Activated CD4-positive, alpha-beta T cell treated with anti-CD3 and anti-CD28 coated beads, Interleukin-2, amount 10 ng/mL, durations not matched to agents 24 days and 14 days (primary cell): ENCODE measurements at regions not wholly inside any gene's neighbourhood (a gene's known extent, or its start where the extent isn't known, plus 50 kb on each side); places are given as distances from the start of the nearest gene placed in this dataset.

Experiments used
- DNase-seq: peaks from one replicate; pipeline ENCODE4 v3.0.0; 2022
- H3K27ac Mint-ChIP-seq: one replicate; pipeline ENCODE4 v1.8.0; 2022; ENCODE audit warnings: mild to moderate bottlenecking, mixed read lengths
- H3K27me3 Mint-ChIP-seq: one replicate; pipeline ENCODE4 v1.8.0; 2022; ENCODE audit warnings: mixed read lengths
- H3K36me3 Mint-ChIP-seq: one replicate; pipeline ENCODE4 v1.8.0; 2022; ENCODE audit warnings: low read depth, mild to moderate bottlenecking, mixed read lengths
- H3K4me1 Mint-ChIP-seq: one replicate; pipeline ENCODE4 v1.8.0; 2021; ENCODE audit warnings: mixed read lengths
- H3K4me3 Mint-ChIP-seq: one replicate; pipeline ENCODE4 v1.8.0; 2022; ENCODE audit warnings: mild to moderate bottlenecking, moderate library complexity, mixed read lengths
- H3K9me3 Mint-ChIP-seq: one replicate; pipeline ENCODE4 v1.8.0; 2021; ENCODE audit warnings: mixed read lengths
- intact Hi-C: fragments of 100-400 bp; cut with micrococcal nuclease; formaldehyde crosslinking; loops from one replicate; pipeline ENCODE4 v1.15.1; 2023

DNA sequence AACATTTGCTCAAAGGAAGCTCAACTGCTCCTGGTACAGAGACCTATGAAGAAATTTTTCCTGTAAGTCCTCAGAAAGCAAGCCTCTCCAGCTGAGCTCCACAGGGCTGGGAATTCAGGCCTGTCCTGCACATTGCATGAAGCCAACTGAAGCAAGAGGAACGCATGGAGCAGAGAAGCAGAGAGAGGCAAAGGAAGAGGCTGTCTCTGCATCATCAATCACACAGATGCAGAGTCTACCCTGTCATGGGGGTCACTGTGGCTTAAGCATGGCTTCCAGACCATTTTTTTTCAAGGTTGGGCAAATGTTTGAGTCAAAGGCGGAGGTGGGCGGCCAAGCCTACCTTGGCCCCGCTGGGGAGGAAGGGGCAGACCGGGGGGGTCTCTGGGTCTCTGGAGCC lies 110.3 kb upstream of the MSX1 start:
- Mint-ChIP-seq H3K9me3 (peaks cover 8% of the 10 kb centered on the region), H3K27me3 (peaks cover 6% of the 10 kb centered on the region), H3K4me3 (no peak overlapping the region), H3K27ac (no peak overlapping the region), H3K36me3 (no peaks in the 10 kb centered on the region), H3K4me1 (no peaks in the 10 kb centered on the region)
- intact Hi-C loops, result no loop called here
- DNase-seq, result no peak

DNA sequence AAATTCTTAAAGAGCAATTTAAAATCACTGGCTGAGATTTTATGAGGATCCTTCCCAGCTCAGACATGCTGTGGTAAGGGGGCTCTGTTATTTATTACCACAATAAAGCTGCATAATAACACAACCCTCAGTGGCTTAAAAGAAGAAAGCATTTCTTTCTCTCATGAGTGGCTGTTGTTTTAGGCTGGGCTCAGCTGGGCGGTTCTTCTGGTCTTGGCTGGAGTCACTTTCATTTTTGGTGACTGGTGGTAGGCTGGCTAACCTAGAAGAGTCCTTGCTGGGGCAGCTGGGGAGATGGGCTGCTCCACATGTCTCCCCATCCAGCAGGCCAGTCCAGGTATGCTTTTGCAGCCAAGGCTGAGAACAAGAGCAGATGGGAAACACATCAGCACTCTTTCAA lies 113.0 kb upstream of the MSX1 start:
- Mint-ChIP-seq H3K36me3 (no peaks in the 10 kb centered on the region), H3K4me1 (no peaks in the 10 kb centered on the region), H3K4me3 (no peak overlapping the region), H3K27ac (no peak overlapping the region), H3K27me3 (no peaks in the 10 kb centered on the region), H3K9me3 (peaks cover 13% of the 10 kb centered on the region)
- DNase-seq, result no peak
- intact Hi-C loops, result no loop called here

DNA sequence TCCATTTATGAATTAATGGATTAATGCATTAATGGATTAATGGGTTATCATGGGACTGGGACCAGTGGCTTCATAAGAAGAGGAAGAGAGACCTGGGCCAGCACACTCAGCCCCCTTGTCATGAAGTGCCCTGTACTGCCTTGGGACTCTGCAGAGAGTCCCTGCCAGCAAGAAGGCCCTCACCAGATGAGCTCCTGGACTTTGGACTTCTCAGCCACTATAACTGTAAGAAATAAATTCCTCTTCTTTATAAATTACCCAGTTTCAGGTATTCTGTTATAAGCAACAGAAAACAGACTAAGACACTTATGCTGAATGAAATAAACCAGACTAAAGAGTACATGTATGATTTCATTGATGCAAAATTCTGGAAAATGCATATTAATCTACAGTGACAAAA lies 119.4 kb upstream of the MSX1 start:
- Mint-ChIP-seq H3K36me3 (no peaks in the 10 kb centered on the region), H3K4me1 (no peaks in the 10 kb centered on the region), H3K27ac (no peak overlapping the region), H3K9me3 (peaks cover 9% of the 10 kb centered on the region), H3K27me3 (no peaks in the 10 kb centered on the region), H3K4me3 (no peak overlapping the region)
- intact Hi-C loops, result no loop called here
- DNase-seq, result no peak

- intact Hi-C loops, result no loop called here
- H3K36me3 Mint-ChIP-seq, result no peaks in the 10 kb centered on the region
- H3K4me3 Mint-ChIP-seq, result no peak overlapping the region
- H3K4me1 Mint-ChIP-seq, result no peaks in the 10 kb centered on the region
- DNase-seq, result no peak
- no peaks in the 10 kb centered on the region for H3K27me3 Mint-ChIP-seq
- H3K9me3 Mint-ChIP-seq, result no peaks in the 10 kb centered on the region
- H3K27ac Mint-ChIP-seq, result no peak overlapping the region
These were observed 123.6 kb upstream of the MSX1 start for GRCh38 chr4:4735870-4736269.

DNA sequence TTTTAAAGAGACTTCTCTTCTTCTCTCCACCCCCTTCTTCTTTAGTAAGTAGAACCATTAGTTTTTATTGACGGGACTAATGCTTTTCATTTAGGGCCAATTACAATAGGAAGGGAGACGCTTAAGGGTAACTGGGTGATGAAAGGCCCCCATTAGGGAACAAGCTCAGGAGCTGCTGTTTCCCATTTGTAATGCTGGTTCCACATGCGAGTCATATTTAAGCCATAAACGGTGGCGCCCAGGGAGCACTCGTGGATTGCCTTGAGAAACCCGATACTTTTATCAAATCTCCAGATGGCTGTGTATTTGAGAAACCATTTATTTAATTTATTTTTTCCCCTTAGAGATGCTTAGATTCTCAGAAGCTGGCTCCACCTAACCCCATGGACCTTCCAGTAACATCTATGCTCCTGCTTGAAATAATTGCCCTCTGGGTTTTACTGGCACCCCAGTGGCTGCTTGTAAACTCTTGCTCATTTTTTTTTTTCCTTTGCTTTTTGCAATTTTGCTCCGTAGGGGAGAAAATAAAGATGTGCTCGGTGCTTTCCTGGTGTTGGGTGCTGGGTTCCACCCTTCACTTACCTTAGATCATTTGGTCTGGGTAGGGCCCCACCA lies 124.2 kb upstream of the MSX1 start:
- intact Hi-C loops, result no loop called here

GRCh38 chr4:4734425-4734824 lies 125.0 kb upstream of the MSX1 start:
- H3K27ac Mint-ChIP-seq, result no peak overlapping the region
- peaks cover 3% of the 10 kb centered on the region for H3K9me3 Mint-ChIP-seq
- intact Hi-C loops, result no loop called here

More for the DNA sequence above, 124.2 kb upstream of the MSX1 start:
- no peaks in the 10 kb centered on the region for H3K9me3 Mint-ChIP-seq
- no peaks in the 10 kb centered on the region for H3K36me3 Mint-ChIP-seq
- H3K27ac Mint-ChIP-seq, result no peak overlapping the region
- H3K27me3 Mint-ChIP-seq, result no peaks in the 10 kb centered on the region
- no peak overlapping the region for H3K4me3 Mint-ChIP-seq
- H3K4me1 Mint-ChIP-seq, result no peaks in the 10 kb centered on the region
- no peak for DNase-seq

DNA sequence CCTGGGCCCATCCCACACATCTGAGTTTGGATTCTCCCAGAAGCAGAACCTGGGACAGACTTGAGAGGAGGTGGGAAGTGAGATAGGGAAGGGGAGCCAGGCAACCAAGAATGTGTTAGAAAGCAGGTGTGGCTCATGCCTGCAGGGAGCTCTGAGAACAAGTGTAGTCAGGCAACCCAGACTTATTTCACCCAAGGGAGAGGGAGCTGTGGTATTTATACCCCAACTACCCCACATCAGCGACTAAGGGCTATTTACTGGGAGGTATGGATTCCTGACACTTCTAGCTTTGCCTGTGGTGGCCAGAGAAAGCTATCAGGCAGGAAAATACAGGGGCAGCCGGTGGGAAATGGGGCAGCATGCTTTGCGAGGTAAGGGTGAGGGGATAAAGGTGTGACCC lies 125.8 kb upstream of the MSX1 start:
- Mint-ChIP-seq H3K4me1 (no peaks in the 10 kb centered on the region), H3K27ac (no peak overlapping the region)

More at GRCh38 chr4:4734425-4734824, 125.0 kb upstream of the MSX1 start:
- H3K27me3 Mint-ChIP-seq, result no peaks in the 10 kb centered on the region
- no peaks in the 10 kb centered on the region for H3K4me1 Mint-ChIP-seq
- no peak overlapping the region for H3K4me3 Mint-ChIP-seq
- no peaks in the 10 kb centered on the region for H3K36me3 Mint-ChIP-seq
- no peak for DNase-seq

DNA sequence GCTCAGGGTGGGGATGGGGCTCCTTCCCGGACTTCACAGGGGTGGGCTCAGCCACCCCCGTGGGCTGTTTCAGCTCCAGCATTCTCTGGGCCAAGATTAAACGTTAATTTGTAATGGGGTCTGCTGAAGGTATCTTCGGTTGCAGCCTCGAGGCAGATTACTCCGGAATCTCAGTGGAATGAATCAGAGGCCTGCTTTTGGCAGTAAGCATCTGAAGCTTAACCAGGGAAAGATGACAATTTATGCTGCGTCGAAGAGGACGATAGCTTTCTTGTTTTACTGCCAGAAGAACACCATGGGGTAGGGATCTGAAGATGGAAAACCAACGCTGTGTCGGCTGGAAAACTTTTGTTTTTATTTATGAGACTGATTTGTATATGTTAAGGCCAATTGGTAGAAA lies 129.2 kb upstream of the MSX1 start:
- Mint-ChIP-seq H3K27me3 (no peaks in the 10 kb centered on the region), H3K9me3 (peaks cover 17% of the 10 kb centered on the region), H3K36me3 (no peaks in the 10 kb centered on the region), H3K4me1 (no peaks in the 10 kb centered on the region), H3K27ac (no peak overlapping the region), H3K4me3 (no peak overlapping the region)
- intact Hi-C loops, result no loop called here
- no peak for DNase-seq

More for the DNA sequence above, 125.8 kb upstream of the MSX1 start:
- Mint-ChIP-seq H3K9me3 (peaks cover 3% of the 10 kb centered on the region), H3K27me3 (no peaks in the 10 kb centered on the region), H3K4me3 (no peak overlapping the region), H3K36me3 (no peaks in the 10 kb centered on the region)
- DNase-seq, result no peak
- intact Hi-C loops, result no loop called here

DNA sequence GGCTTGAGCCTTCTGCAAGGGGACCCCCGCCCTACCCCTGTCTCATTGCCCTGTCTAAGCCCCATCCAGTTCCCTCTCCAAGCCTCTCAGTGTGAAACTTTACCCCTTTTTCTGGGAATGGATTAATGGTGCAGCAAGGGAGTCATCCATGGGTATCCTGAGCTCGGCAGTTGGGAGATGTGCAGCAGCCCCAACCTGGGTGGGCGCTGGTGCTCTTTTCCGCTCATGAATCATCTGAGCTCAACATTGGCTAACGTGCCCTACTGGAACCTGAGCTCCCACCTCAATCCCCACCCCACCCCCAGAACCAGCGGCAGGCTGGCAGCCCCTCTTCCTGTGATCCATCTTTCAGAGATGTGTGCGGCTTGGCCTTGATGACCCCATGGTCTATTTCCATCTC lies 130.3 kb upstream of the MSX1 start:
- H3K4me3 Mint-ChIP-seq, result no peak overlapping the region
- no peaks in the 10 kb centered on the region for H3K27me3 Mint-ChIP-seq
- intact Hi-C loops, result no loop called here
- H3K9me3 Mint-ChIP-seq, result peaks cover 19% of the 10 kb centered on the region
- no peak for DNase-seq
- H3K4me1 Mint-ChIP-seq, result no peaks in the 10 kb centered on the region
- H3K36me3 Mint-ChIP-seq, result no peaks in the 10 kb centered on the region
- H3K27ac Mint-ChIP-seq, result no peak overlapping the region

GRCh38 chr4:4727536-4727935 lies 131.9 kb upstream of the MSX1 start:
- Mint-ChIP-seq H3K9me3 (peaks cover 19% of the 10 kb centered on the region), H3K36me3 (no peaks in the 10 kb centered on the region), H3K27ac (no peak overlapping the region), H3K4me1 (no peaks in the 10 kb centered on the region), H3K4me3 (no peak overlapping the region), H3K27me3 (no peaks in the 10 kb centered on the region)
- intact Hi-C loops, result no loop called here
- DNase-seq, result no peak

DNA sequence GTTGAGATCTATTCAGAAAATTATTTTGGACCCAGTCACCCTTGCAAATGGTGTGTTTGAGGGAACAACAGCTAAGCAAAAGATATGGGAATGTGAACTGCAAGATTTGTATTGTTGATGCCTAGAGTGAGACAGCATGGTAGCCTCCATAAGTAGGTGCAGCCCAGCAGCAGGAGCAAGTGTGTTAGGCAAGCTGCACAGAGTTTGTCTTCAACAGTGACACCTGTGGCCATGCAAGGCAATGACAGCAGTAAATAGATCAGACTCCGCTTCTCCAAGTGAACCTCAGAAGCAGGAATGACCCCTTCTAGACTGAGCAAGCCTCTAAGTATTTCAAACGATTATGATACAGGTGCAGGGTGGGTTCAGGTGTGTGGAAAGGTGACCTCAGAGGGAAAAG lies 133.4 kb upstream of the MSX1 start:
- intact Hi-C loops, result no loop called here
- Mint-ChIP-seq H3K27ac (no peak overlapping the region), H3K27me3 (no peaks in the 10 kb centered on the region), H3K4me1 (no peaks in the 10 kb centered on the region), H3K9me3 (peaks cover 19% of the 10 kb centered on the region), H3K36me3 (no peaks in the 10 kb centered on the region), H3K4me3 (no peak overlapping the region)
- no peak for DNase-seq

- peaks cover 16% of the 10 kb centered on the region for H3K9me3 Mint-ChIP-seq
- intact Hi-C loops, result no loop called here
- DNase-seq, result no peak
- no peaks in the 10 kb centered on the region for H3K27me3 Mint-ChIP-seq
- no peaks in the 10 kb centered on the region for H3K36me3 Mint-ChIP-seq
- no peak overlapping the region for H3K27ac Mint-ChIP-seq
- H3K4me3 Mint-ChIP-seq, result no peak overlapping the region
- H3K4me1 Mint-ChIP-seq, result no peaks in the 10 kb centered on the region
These were observed 135.1 kb upstream of the MSX1 start for GRCh38 chr4:4724321-4724720.

DNA sequence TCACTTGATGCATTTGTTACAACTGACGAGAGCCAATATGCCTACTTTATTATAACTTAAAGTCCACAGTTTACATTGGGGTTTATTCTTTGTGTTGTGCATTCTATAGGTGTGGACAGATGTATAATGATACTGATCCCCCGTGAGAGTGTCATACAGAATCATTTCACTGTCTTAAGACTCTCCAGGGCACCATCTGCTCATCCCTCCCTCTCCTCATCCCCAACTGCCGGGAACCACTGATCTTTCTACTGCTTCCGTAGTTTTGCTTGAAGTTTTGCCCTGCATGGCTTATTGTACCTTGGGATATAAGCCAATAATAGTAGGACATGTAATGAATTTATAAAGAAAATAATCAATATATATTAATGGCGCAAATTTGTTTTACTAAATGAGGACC lies 137.8 kb upstream of the MSX1 start:
- H3K27ac Mint-ChIP-seq, result no peak overlapping the region
- intact Hi-C loops, result no loop called here

GRCh38 chr4:4720646-4721045 lies 138.8 kb upstream of the MSX1 start:
- no peak for DNase-seq
- no peak overlapping the region for H3K27ac Mint-ChIP-seq
- no peaks in the 10 kb centered on the region for H3K27me3 Mint-ChIP-seq
- H3K36me3 Mint-ChIP-seq, result no peaks in the 10 kb centered on the region
- H3K4me1 Mint-ChIP-seq, result no peaks in the 10 kb centered on the region
- peaks cover 6% of the 10 kb centered on the region for H3K9me3 Mint-ChIP-seq
- H3K4me3 Mint-ChIP-seq, result no peak overlapping the region
- intact Hi-C loops, result no loop called here

More for the DNA sequence above, 137.8 kb upstream of the MSX1 start:
- no peak overlapping the region for H3K4me3 Mint-ChIP-seq
- no peaks in the 10 kb centered on the region for H3K4me1 Mint-ChIP-seq
- H3K27me3 Mint-ChIP-seq, result no peaks in the 10 kb centered on the region
- H3K36me3 Mint-ChIP-seq, result no peaks in the 10 kb centered on the region
- DNase-seq, result no peak
- H3K9me3 Mint-ChIP-seq, result peaks cover 11% of the 10 kb centered on the region

DNA sequence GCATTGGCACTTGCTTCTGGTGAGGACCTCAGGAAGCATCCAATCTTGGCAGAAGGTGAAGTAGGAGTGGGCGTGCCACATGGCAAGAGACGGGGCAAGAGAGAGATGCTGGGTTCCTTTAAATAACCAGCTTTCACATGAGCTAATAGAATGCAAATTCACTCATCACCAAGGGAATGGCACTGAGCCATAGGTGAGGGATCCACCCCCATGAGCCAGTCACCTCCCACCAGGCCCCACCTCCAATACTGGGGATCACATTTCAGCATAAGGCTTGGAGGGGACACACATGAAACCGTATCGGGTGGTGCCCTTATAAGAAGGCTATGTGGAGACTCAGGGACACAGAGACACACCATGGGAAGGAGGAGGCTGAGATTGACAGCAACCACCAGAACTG lies 140.0 kb upstream of the MSX1 start:
- Mint-ChIP-seq H3K4me3 (no peak overlapping the region), H3K9me3 (no peaks in the 10 kb centered on the region), H3K27ac (no peak overlapping the region), H3K27me3 (no peaks in the 10 kb centered on the region), H3K36me3 (no peaks in the 10 kb centered on the region), H3K4me1 (no peaks in the 10 kb centered on the region)
- no peak for DNase-seq
- intact Hi-C loops, result no loop called here
